ENCODE measurements at regions not wholly inside any gene's neighbourhood (a gene's known extent, or its start where the extent isn't known, plus 50 kb on each side); places are given as distances from the start of the nearest gene placed in this dataset.

DNA sequence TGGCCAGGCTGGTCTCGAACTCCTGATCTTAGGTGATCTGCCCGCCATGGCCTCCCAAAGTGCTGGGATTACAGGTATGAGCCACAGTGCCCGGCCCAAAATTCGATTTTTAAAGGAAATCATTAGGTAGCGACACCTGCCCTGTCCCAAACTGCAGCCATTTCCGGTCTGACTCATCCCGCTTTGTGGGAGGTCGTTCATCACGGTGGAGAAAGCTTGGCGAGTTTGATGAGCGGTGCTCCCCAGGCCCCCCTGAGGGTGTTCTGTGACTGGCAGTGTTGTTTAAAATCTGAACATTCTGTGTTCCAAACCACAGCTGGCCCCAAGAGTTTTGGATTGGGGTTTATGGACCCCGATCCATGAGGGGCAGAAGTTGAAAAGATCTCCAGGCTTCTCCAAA, 53.0 kb upstream of the GLI2 start:
- TF ChIP-seq, protein P1, sequence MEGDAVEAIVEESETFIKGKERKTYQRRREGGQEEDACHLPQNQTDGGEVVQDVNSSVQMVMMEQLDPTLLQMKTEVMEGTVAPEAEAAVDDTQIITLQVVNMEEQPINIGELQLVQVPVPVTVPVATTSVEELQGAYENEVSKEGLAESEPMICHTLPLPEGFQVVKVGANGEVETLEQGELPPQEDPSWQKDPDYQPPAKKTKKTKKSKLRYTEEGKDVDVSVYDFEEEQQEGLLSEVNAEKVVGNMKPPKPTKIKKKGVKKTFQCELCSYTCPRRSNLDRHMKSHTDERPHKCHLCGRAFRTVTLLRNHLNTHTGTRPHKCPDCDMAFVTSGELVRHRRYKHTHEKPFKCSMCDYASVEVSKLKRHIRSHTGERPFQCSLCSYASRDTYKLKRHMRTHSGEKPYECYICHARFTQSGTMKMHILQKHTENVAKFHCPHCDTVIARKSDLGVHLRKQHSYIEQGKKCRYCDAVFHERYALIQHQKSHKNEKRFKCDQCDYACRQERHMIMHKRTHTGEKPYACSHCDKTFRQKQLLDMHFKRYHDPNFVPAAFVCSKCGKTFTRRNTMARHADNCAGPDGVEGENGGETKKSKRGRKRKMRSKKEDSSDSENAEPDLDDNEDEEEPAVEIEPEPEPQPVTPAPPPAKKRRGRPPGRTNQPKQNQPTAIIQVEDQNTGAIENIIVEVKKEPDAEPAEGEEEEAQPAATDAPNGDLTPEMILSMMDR (IDR thresholded peaks at IDR 0.05 in 4 of 5, conservative IDR thresholded peaks at IDR 0.05 in 1 of 5): no peak
- no peak for TF ChIP-seq POLR2A (IDR thresholded peaks at IDR 0.05)
- H3K9me3 ChIP-seq: no peaks in the 10 kb centered on the region
- in situ Hi-C loops (cut with MboI; ENCODE audit: low sequenced_read_pairs in 4 of 4) (loop anchor here in 2 of 4 donors (5.0 to 25.0 kb wide), 2 partner anchors 340 to 970 kb away; no protein-coding TSS in a partner anchor), intact Hi-C loops (cut with DNase I; ENCODE audit: low total_unique reads) (loop anchor here (10.0 kb wide), 1 partner anchor 578 kb away; no protein-coding TSS in a partner anchor)
- H3K36me3 ChIP-seq: no peaks in the 10 kb centered on the region
- DNase-seq (no peak), ATAC-seq (no peak)
- H3K4me1 ChIP-seq: peaks cover 0 to 3% of the 10 kb centered on the region in 2 donors
- H3K27me3 ChIP-seq: no peaks in the 10 kb centered on the region
- H3K4me3 ChIP-seq: no peak overlapping the region
- H3K27ac ChIP-seq: no peak overlapping the region

GRCh38 chr2:120683081-120683480, 52.6 kb upstream of the GLI2 start:
- no peak overlapping the region for H3K4me3 ChIP-seq
- DNase-seq (no peak), ATAC-seq (no peak)
- intact Hi-C loops (cut with DNase I; ENCODE audit: low total_unique reads) (loop anchor here (10.0 kb wide), 1 partner anchor 578 kb away; no protein-coding TSS in a partner anchor), in situ Hi-C loops (cut with MboI; ENCODE audit: low sequenced_read_pairs in 4 of 4) (loop anchor here in 2 of 4 donors (5.0 to 25.0 kb wide), 2 partner anchors 341 to 971 kb away; no protein-coding TSS in a partner anchor)
- TF ChIP-seq POLR2A (IDR thresholded peaks at IDR 0.05): no peak
- TF ChIP-seq, protein P1 (IDR thresholded peaks at IDR 0.05 in 4 of 5, conservative IDR thresholded peaks at IDR 0.05 in 1 of 5): no peak
- H3K27ac ChIP-seq: no peak overlapping the region
- H3K36me3 ChIP-seq: no peaks in the 10 kb centered on the region
- H3K4me1 ChIP-seq: peaks cover 0 to 3% of the 10 kb centered on the region in 2 donors
- no peaks in the 10 kb centered on the region for H3K9me3 ChIP-seq
- H3K27me3 ChIP-seq: no peaks in the 10 kb centered on the region

DNA sequence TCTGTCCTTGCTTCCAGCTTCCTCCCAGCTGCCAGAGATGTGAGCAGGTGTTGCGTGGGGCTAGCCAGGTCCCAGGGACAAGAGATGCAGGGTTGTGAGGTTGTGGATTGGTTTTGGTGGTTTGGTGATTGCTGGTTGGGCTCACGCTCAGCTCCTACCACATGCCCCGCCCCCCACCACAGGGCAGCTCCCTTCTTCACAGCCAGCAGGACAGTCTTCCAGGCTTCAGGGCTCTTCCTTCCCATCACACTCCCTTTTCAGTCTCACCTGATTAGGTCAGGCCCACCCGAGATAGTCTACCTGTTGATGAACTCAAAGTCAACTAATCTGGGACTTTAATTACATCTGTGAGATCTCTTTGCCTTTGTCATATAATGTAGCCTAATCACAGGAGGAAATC, 52.0 kb upstream of the GLI2 start:
- no peaks in the 10 kb centered on the region for H3K36me3 ChIP-seq
- no peak for ATAC-seq
- no peak overlapping the region for H3K27ac ChIP-seq
- H3K9me3 ChIP-seq: no peaks in the 10 kb centered on the region
- TF ChIP-seq POLR2A (IDR thresholded peaks at IDR 0.05): no peak
- TF ChIP-seq, protein P1 (IDR thresholded peaks at IDR 0.05 in 4 of 5, conservative IDR thresholded peaks at IDR 0.05 in 1 of 5): no peak
- intact Hi-C loops (cut with DNase I; ENCODE audit: low total_unique reads) (loop anchor here (10.0 kb wide), 1 partner anchor 579 kb away; no protein-coding TSS in a partner anchor), in situ Hi-C loops (cut with MboI; ENCODE audit: low sequenced_read_pairs in 4 of 4) (loop anchor here in 2 of 4 donors (5.0 to 25.0 kb wide), 2 partner anchors 341 to 971 kb away; no protein-coding TSS in a partner anchor)
- H3K4me1 ChIP-seq: peaks cover 0 to 3% of the 10 kb centered on the region in 2 donors
- no peaks in the 10 kb centered on the region for H3K27me3 ChIP-seq
- no peak for DNase-seq
- H3K4me3 ChIP-seq: no peak overlapping the region

DNA sequence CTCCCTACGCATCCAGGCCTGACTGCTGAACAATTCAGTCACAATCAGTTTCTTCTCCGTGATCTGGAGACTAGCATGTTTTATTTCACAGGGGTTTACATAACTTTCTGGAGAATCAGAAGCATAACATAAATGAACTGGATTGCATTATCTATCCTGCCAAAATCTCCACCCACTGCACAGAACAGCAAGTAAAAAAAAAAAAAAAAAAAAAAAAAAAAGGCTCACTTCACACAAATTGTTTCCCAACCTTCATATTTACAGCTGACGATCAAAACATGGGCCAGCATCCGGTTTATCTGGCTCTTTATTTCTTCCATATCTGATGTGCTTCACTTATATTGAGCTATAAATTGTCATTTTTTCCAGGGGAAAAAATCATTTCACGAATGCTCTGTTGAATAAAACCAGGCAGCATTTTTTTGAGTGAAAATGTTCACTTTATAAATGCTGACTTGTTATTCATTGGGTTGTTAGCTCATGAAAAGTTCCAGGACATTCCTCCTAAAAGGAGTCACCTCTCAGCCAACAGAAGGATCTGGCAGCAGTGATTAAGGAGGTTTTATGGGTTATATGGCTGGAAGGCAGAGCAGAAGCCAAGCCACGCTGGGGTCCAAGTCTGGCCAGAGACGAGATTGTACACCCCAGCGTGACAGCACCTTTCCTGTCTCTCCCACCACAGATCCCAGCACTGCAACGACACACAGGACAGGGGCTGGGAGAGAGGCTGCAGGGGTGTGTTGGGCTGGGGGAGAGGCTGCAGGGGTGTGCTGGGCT, 51.2 kb upstream of the GLI2 start:
- Histone ChIP-seq H3K27me3 (no peaks in the 10 kb centered on the region), H3K4me1 (peaks cover 0 to 3% of the 10 kb centered on the region in 2 donors), H3K27ac (no peak overlapping the region), H3K4me3 (no peak overlapping the region), H3K36me3 (no peaks in the 10 kb centered on the region), H3K9me3 (no peaks in the 10 kb centered on the region)
- intact Hi-C loops (cut with DNase I; ENCODE audit: low total_unique reads): loop anchor here (10.0 kb wide), 1 partner anchor 580 kb away; no protein-coding TSS in a partner anchor
- ATAC-seq: no peak
- in situ Hi-C loops (cut with MboI; ENCODE audit: low sequenced_read_pairs in 4 of 4): loop anchor here in 2 of 4 donors (5.0 to 25.0 kb wide), 2 partner anchors 342 to 972 kb away; no protein-coding TSS in a partner anchor
- no peak for DNase-seq
- TF ChIP-seq, protein P1 (IDR thresholded peaks at IDR 0.05 in 4 of 5, conservative IDR thresholded peaks at IDR 0.05 in 1 of 5): no peak
- no peak for TF ChIP-seq POLR2A (IDR thresholded peaks at IDR 0.05)
